ENCODE measurements at regions not wholly inside any gene's neighbourhood (a gene's known extent, or its start where the extent isn't known, plus 50 kb on each side); places are given as distances from the start of the nearest gene placed in this dataset.

DNA sequence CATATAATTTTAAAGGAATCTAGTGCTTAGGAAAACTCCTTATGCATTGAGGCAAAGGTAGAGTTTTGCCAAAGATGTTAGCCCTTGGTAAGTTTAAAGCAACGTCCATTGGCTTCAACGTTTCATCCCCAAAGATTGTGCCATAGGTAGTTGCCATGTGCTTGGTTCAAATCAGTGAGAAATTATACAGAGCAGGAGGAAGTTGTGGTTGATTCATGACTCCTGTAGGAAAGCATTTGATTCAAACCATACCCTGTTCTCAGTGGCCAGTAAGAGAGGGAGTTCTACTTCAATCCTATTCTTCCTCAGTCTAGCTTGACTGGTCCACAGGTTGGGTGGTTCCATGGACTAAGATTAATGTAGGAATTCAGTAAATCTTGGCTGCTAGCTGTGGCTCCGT is 535.6 kb downstream of the QKI start:
- TF ChIP-seq, protein P1, sequence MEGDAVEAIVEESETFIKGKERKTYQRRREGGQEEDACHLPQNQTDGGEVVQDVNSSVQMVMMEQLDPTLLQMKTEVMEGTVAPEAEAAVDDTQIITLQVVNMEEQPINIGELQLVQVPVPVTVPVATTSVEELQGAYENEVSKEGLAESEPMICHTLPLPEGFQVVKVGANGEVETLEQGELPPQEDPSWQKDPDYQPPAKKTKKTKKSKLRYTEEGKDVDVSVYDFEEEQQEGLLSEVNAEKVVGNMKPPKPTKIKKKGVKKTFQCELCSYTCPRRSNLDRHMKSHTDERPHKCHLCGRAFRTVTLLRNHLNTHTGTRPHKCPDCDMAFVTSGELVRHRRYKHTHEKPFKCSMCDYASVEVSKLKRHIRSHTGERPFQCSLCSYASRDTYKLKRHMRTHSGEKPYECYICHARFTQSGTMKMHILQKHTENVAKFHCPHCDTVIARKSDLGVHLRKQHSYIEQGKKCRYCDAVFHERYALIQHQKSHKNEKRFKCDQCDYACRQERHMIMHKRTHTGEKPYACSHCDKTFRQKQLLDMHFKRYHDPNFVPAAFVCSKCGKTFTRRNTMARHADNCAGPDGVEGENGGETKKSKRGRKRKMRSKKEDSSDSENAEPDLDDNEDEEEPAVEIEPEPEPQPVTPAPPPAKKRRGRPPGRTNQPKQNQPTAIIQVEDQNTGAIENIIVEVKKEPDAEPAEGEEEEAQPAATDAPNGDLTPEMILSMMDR (IDR thresholded peaks at IDR 0.05 in 4 of 5, conservative IDR thresholded peaks at IDR 0.05 in 1 of 5) = no peak
- TF ChIP-seq POLR2A (IDR thresholded peaks at IDR 0.05) = no peak

All from gastrocnemius medialis (tissue), 4 donors.